Tongue (tissue), 1 donor: ENCODE measurements at regions not wholly inside any gene's neighbourhood (a gene's known extent, or its start where the extent isn't known, plus 50 kb on each side); places are given as distances from the start of the nearest gene placed in this dataset.
A peak's percentile ranks its signal among the peaks of the same experiment; 100 is the strongest.

Experiments used
- DNase-seq: peaks from one replicate; pipeline ENCODE4 v3.0.0-alpha.2; 2015

- no peak for DNase-seq
Observed at GRCh38 chr5:90191352-90192045, 218.1 kb downstream of the CETN3 start.

GRCh38 chr5:90185897-90186468 lies 223.6 kb downstream of the CETN3 start:
- DNase-seq = no peak

DNA sequence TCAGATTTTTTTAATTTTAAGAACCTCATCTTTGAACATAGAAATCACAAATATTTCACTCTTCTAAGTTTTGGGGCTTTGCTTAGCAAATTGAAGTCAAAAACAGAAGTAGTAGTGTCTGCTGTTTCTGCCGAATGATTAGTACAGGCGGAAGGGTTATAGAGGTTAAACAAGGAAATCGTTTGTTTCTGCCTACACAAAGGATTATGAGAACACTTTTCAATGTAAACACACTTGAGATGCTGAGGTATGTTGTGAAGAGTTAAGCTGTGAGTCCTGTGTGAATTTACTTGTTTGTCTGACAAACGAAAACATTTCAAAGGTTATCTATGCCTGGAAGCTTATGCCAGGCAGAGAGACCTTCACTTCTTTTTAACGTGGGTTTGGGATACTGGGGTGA lies 224.8 kb downstream of the CETN3 start:
- DNase-seq = no peak

DNA sequence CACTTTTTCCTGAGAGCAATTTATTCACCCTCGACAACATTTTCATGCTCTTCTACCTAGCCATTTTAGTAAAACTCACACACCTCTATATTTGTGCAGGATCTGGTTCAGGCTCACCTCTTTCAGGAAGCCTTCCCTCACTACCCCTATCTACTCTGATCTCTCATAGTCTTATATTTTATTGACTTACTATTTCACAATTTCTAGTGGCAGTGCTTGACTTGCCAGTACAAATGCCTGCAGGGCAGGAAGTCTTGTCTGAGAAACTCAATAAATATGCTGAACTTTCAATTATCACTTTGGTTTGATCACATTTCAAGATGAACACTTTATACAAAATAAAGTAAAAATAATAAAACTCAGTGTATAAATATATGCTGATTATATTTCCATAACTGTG lies 226.8 kb downstream of the CETN3 start:
- no peak for DNase-seq

GRCh38 chr5:90174236-90174635 lies 235.3 kb downstream of the CETN3 start:
- DNase-seq = no peak

- no peak for DNase-seq
Observed at GRCh38 chr5:90173299-90174030, 236.1 kb downstream of the CETN3 start.

DNA sequence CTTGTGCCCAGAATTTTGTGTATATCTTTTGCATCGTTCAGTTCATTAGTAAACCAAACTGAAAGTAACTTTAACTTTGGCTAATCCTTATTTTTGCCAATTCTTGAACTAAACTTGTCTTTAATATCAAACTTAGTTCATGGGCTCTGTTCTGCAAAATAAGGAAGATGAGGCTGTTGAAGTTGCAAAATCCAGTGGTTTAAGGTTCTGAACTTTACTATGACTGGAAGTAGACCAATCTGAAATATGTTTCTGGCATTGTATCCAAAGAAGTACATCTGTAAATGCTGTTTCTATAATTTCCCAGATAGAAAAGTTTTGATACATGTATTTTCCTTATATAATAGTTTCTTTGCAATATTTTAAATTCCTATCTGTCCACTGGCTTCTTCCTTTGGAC lies 238.1 kb downstream of the CETN3 start:
- no peak for DNase-seq

- peak; percentile 65 for DNase-seq
Observed at GRCh38 chr5:90170261-90170660, 239.3 kb downstream of the CETN3 start.

- no peak for DNase-seq
Observed at GRCh38 chr5:90169078-90169477, 240.5 kb downstream of the CETN3 start.

GRCh38 chr5:90168399-90168798 lies 241.2 kb downstream of the CETN3 start:
- no peak for DNase-seq

DNA sequence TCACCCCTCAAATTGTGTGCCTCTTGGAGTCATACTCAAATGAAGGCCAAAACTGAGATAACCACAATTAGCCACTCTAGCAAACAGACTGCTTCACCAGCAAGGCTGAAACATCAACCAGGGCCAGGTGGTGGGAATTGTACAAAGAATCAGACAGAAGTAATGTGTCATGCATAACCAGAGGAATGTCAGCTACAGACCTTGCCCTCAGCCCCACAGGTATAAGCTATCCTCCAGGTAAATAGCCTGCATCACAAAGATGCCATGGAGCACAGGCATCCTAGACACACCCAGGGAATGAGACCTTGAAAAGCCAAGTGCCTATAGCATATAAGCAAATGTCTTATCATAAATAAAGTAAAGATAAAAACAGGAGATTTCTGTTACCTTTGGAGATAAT lies 242.7 kb downstream of the CETN3 start:
- no peak for DNase-seq

DNA sequence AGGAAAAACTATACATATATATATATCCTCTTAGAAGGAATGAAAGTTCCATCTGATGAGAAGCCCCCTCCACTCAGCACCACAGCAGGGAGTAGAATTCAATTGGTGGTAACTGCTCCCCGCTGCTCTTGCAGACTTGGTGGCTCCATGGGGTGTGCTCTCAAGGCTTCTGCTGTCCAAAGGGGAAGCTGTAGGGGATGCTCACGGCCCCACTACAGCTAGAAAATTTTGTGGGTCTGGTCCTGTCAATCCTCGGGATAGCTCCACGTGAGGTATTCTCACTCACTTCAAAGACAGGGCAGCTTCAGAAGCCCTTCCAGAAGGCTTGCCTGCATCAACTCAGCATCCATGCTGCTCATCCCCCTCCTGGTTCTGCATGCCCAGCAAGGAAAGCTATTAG lies 247.2 kb downstream of the CETN3 start:
- no peak for DNase-seq

DNA sequence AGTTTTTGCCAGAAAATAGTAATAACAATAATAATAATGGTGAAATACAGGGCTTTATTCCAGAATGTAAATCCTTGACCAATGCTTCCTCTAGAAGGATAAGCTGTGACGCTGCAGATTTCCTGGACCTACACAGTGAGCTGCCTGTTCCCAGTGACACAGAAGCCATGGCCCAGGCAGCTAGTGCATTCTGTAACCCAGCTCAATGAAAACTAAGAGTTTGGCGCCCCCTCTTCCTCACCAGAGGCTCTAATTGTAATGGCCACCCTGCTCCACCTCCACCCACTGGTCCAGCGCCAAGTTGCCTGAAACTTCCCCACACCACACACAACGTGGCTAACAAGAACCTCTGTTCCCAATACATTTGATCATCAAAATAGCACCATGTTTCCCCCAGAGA lies 248.1 kb downstream of the CETN3 start:
- DNase-seq = peak; percentile 39

DNA sequence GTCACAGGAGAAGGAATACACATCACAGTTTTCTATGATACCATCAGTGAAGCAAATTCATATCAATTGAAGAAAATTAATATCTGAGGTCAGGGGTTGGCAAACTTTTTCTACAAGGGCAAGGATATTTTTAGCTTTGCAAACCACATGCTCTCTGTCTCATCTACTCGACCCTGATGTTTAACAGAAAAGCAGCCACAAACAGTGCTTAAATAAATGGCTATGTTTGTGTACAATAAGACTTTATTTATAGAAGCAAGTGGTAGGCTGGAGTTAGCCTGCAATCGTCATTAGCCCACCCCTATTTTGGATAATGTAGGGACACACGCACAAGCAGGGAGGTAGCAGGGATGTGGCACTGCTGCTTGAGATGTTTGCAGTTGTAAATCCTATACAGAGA lies 251.4 kb downstream of the CETN3 start:
- no peak for DNase-seq

DNA sequence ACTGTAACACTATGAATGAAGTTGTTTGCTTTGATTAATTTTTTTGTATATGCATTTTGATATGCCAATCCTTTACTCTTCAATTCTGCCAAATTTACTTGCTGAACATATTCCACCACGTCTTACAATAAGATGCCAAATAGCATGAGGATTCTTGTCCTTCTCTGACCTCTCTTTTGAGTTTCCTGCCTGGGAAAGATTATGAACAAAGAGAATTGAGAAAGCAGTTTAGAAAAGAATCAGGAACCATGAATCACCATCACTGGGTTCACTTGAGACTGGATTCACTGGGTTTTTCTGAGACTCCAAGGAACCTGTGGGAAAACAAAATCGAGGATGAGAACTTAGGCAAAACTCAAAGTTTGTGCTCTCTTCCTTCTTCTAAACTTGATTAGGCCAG lies 256.5 kb downstream of the CETN3 start:
- DNase-seq = no peak

DNA sequence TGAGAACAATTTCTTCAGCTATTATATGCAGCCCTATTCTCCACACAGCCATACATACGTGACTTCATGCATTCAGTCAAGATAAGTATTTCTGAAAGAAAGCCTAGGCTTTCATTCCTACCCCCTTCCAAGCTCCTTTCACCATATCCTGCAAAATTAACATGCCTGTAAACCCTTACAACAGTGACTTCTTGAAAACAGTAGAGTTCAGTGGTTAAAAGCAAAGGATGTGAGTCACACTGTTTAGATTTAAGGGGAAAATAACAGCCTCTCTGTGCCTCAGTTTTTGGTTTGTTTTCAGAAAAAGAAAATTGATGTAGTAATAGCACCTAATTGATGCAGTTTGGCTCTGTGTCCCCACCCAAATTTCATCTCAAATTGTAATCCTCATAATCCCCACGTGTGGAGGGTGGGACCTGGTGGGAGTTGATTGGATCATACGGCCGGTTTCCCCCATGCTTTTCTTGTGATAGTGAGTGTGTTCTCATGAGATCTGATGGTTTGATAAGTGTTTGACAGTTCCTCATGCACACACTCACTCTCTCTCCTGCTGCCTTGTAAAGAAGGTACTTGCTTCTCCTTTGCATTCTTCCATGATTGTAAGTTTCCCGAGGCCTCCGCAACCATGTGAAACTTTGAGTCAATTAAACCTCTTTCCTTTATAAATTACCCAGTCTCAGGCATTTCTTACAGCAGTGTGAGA lies 264.8 kb downstream of the CETN3 start:
- no peak for DNase-seq

- DNase-seq = no peak
Observed at GRCh38 chr5:90142541-90142940, 267.0 kb downstream of the CETN3 start.

GRCh38 chr5:90141984-90142383 lies 267.6 kb downstream of the CETN3 start:
- DNase-seq = no peak

GRCh38 chr5:90136952-90137528 lies 272.5 kb downstream of the CETN3 start:
- no peak for DNase-seq

DNA sequence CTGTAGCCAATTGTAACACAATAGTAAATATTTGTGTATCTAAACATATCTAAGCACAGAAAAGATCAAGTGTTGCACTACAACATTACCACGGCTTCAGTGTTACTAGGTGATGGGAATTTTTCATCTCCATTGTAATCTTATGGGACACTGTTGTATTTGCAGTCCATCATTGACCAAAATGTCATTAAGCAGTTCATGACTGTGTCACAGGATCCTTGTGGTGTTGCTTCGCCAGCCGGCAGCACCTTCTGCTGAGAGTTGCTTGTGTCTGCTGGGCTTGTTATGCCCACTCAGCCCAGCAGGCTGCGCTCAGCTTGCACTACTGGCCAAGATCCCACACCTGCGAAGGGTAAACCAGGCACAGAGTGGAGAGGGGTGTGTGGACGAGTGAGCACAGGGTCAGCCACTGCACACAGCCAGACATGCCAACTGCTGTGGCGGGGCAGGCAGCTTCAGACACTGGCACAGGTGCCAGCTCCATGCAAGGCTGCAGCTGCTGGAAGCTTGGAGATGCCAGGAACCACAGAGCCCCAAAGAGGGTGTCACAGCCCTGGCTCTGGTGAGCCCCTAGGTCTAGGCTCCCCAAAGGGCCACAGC lies 273.7 kb downstream of the CETN3 start:
- no peak for DNase-seq

DNA sequence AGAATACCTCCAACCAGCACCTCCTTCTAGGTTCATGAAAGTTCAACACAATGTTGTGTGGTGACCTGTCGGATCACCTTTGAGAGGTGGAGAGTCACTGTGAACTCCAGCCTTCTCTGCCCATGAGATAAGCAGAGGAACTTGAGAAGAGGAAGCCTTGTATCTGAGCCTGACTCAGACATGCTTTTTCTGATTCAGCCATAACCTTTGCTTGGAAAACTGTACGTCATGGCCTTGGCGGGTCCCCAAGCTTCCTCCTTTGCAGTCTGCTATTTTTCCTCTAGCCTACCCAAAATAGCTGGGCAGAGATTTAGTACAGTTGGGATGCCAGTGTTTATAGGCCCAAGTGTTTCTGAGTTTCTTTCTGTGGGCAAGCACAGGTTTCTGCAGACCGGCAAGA lies 274.7 kb downstream of the CETN3 start:
- DNase-seq = peak; percentile 21

GRCh38 chr5:90134381-90134780 lies 275.2 kb downstream of the CETN3 start:
- DNase-seq = no peak
